Ishikawa (cell line): ENCODE measurements at regions not wholly inside any gene's neighbourhood (a gene's known extent, or its start where the extent isn't known, plus 50 kb on each side); places are given as distances from the start of the nearest gene placed in this dataset.

Source experiments
- CREB1 ChIP-seq: IDR thresholded peaks from 2 replicates; pipeline ENCODE4 v1.6.1; 2012; ENCODE audit warnings: low read depth
- EP300 ChIP-seq: IDR thresholded peaks from 2 replicates; pipeline ENCODE4 v1.6.1; 2012; ENCODE audit warnings: borderline replicate concordance
- TEAD4 ChIP-seq: IDR thresholded peaks from 2 replicates; pipeline ENCODE4 v1.6.1; 2012
- USF1 ChIP-seq: IDR thresholded peaks from 2 replicates; pipeline ENCODE4 v1.6.1; 2012
- TF ChIP-seq, protein P1 (sequence below): IDR thresholded peaks from 2 replicates; pipeline ENCODE4 v1.6.1; 2012

DNA sequence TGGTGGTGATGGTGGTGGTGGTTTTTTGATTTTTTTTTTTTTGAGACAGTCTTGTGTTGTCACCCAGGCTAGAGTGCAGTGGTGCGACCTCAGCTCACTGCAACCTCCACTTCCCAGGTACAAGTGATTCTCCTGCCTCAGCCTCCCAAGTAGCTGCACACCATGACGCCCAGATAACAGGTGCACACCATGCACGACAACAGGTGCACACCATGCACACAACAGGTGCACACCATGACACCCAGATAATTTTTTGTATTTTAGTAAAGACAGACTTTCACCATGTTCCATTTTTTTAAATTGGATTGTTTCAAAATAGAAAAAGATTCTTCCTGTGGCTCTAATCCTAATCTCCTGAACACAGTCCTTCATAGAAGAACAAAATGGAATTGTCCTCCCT lies 257.9 kb downstream of the ALDH8A1 start:
- TF ChIP-seq USF1 (no peak), EP300 (no peak), CREB1 (no peak), TEAD4 (no peak)
- TF ChIP-seq, protein P1, sequence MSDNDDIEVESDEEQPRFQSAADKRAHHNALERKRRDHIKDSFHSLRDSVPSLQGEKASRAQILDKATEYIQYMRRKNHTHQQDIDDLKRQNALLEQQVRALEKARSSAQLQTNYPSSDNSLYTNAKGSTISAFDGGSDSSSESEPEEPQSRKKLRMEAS: no peak
